ENCODE measurements at regions not wholly inside any gene's neighbourhood (a gene's known extent, or its start where the extent isn't known, plus 50 kb on each side); places are given as distances from the start of the nearest gene placed in this dataset.

GRCh38 chr7:65250216-65250615 is 123.4 kb upstream of the ZNF92 start:
- intact Hi-C loops (cut with micrococcal nuclease; ENCODE audit: unreplicated experiment) = no loop called here
- Histone ChIP-seq H3K4me2 (ENCODE audit: low read length) (peak overlapping the region; percentile 84; the same call in 1 of the 2 replicates), H3K4me1 (ENCODE audit: insufficient read depth, low read length, poor library complexity, severe bottlenecking) (peaks cover 11% of the 10 kb centered on the region), H3K27ac (ENCODE audit: low read depth, low read length, poor library complexity, severe bottlenecking) (no peak overlapping the region), H3K9me3 (ENCODE audit: low read length) (no peaks in the 10 kb centered on the region), H4K20me1 (ENCODE audit: insufficient read depth, low read length) (no peaks in the 10 kb centered on the region), H3K9me2 (ENCODE audit: insufficient read depth, low read length) (no peaks in the 10 kb centered on the region), H3K4me3 (ENCODE audit: low read depth, low read length, poor library complexity, severe bottlenecking) (no peak overlapping the region), H3K79me2 (ENCODE audit: insufficient read depth, low read depth, low read length) (no peaks in the 10 kb centered on the region), H2AFZ (ENCODE audit: low read length) (no peak overlapping the region), H3K36me3 (ENCODE audit: insufficient read depth, low read length) (no peaks in the 10 kb centered on the region)
- BruUV-seq (replicated peaks) = no TSS peak
- CTCF ChIA-PET (ENCODE audit: unreplicated experiment) = no interaction called here
- TF ChIP-seq CTCF (conservative IDR thresholded peaks at IDR 0.05; ENCODE audit: low read length) (no peak), EZH2phosphoT487 (IDR thresholded peaks at IDR 0.05; ENCODE audit: borderline replicate concordance, low read depth, low read length) (no peak)
- DNase-seq (ENCODE audit: low spot score) = no peak
- POLR2A ChIA-PET = interaction anchor here (0.5 to 0.9 kb wide), 3 partner anchors 18 to 246 kb away, joined by 3 to 5 read pairs (median 4); no protein-coding TSS in a partner anchor

- intact Hi-C loops (cut with micrococcal nuclease; ENCODE audit: unreplicated experiment) = no loop called here
- Histone ChIP-seq H2AFZ (ENCODE audit: low read length) (no peak overlapping the region), H3K4me2 (ENCODE audit: low read length) (no peak overlapping the region), H3K9me2 (ENCODE audit: insufficient read depth, low read length) (no peaks in the 10 kb centered on the region), H3K9me3 (ENCODE audit: low read length) (no peaks in the 10 kb centered on the region), H3K4me1 (ENCODE audit: insufficient read depth, low read length, poor library complexity, severe bottlenecking) (peaks cover 7% of the 10 kb centered on the region), H3K27ac (ENCODE audit: low read depth, low read length, poor library complexity, severe bottlenecking) (no peak overlapping the region), H3K4me3 (ENCODE audit: low read depth, low read length, poor library complexity, severe bottlenecking) (no peak overlapping the region), H3K36me3 (ENCODE audit: insufficient read depth, low read length) (no peaks in the 10 kb centered on the region), H4K20me1 (ENCODE audit: insufficient read depth, low read length) (no peaks in the 10 kb centered on the region), H3K79me2 (ENCODE audit: insufficient read depth, low read depth, low read length) (no peaks in the 10 kb centered on the region)
- ChIA-PET POLR2A (interaction anchor here (0.6 to 1.4 kb wide), 2 partner anchors 14 to 57 kb away, joined by 3 to 4 read pairs; no protein-coding TSS in a partner anchor), CTCF (ENCODE audit: unreplicated experiment) (no interaction called here)
- TF ChIP-seq EZH2phosphoT487 (IDR thresholded peaks at IDR 0.05; ENCODE audit: borderline replicate concordance, low read depth, low read length) = no peak
- no peak for TF ChIP-seq CTCF (conservative IDR thresholded peaks at IDR 0.05; ENCODE audit: low read length)
- no peak for DNase-seq (ENCODE audit: low spot score)
- no TSS peak for BruUV-seq (replicated peaks)
Measured at GRCh38 chr7:65247491-65247890, 126.2 kb upstream of the ZNF92 start.

- CTCF ChIA-PET (ENCODE audit: unreplicated experiment) = no interaction called here
- no peak for DNase-seq (ENCODE audit: low spot score)
- no TSS peak for BruUV-seq (replicated peaks)
Measured at GRCh38 chr7:65239707-65240352, 133.8 kb upstream of the ZNF92 start.

More at GRCh38 chr7:65239707-65240352, 133.8 kb upstream of the ZNF92 start:
- H3K79me2 ChIP-seq (ENCODE audit: insufficient read depth, low read depth, low read length) = no peaks in the 10 kb centered on the region
- H3K27ac ChIP-seq (ENCODE audit: low read depth, low read length, poor library complexity, severe bottlenecking) = no peak overlapping the region
- no peaks in the 10 kb centered on the region for H3K4me1 ChIP-seq (ENCODE audit: insufficient read depth, low read length, poor library complexity, severe bottlenecking)
- no peak overlapping the region for H2AFZ ChIP-seq (ENCODE audit: low read length)
- H3K9me2 ChIP-seq (ENCODE audit: insufficient read depth, low read length) = no peaks in the 10 kb centered on the region
- H3K4me3 ChIP-seq (ENCODE audit: low read depth, low read length, poor library complexity, severe bottlenecking) = no peak overlapping the region
- POLR2A ChIA-PET = no interaction called here
- H3K4me2 ChIP-seq (ENCODE audit: low read length) = no peak overlapping the region
- H3K36me3 ChIP-seq (ENCODE audit: insufficient read depth, low read length) = no peaks in the 10 kb centered on the region
- no peaks in the 10 kb centered on the region for H3K9me3 ChIP-seq (ENCODE audit: low read length)
- H4K20me1 ChIP-seq (ENCODE audit: insufficient read depth, low read length) = no peaks in the 10 kb centered on the region
- no peak for TF ChIP-seq CTCF (conservative IDR thresholded peaks at IDR 0.05; ENCODE audit: low read length)
- no peak for TF ChIP-seq EZH2phosphoT487 (IDR thresholded peaks at IDR 0.05; ENCODE audit: borderline replicate concordance, low read depth, low read length)
- intact Hi-C loops (cut with micrococcal nuclease; ENCODE audit: unreplicated experiment) = no loop called here
